Memory B cell (primary cell): ENCODE measurements at regions not wholly inside any gene's neighbourhood (a gene's known extent, or its start where the extent isn't known, plus 50 kb on each side); places are given as distances from the start of the nearest gene placed in this dataset.

ENCODE experiments used
- ATAC-seq: fragments of 150-1000 bp; cut with Tn5 transposase; 2 replicates; pipeline ENCODE4 v1.10.0; 2021; ENCODE audit warnings: low read depth, mild to moderate bottlenecking, moderate library complexity
- DNase-seq, 2 donors: peaks; one replicate each; pipeline ENCODE4 v3.0.0; 2022; ENCODE audit warnings: low spot score in 2 of 2
- H3K27ac Mint-ChIP-seq: one replicate; pipeline ENCODE4 v1.8.0; 2022; ENCODE audit warnings: mild to moderate bottlenecking, moderate library complexity, mixed read lengths
- H3K27me3 Mint-ChIP-seq: one replicate; pipeline ENCODE4 v1.8.0; 2022; ENCODE audit warnings: mixed read lengths
- H3K36me3 Mint-ChIP-seq: one replicate; pipeline ENCODE4 v1.8.0; 2022; ENCODE audit warnings: mild to moderate bottlenecking, mixed read lengths
- H3K4me1 Mint-ChIP-seq: one replicate; pipeline ENCODE4 v1.8.0; 2022; ENCODE audit warnings: mixed read lengths
- H3K4me3 Mint-ChIP-seq: one replicate; pipeline ENCODE4 v1.8.0; 2022; ENCODE audit warnings: mild to moderate bottlenecking, moderate library complexity, mixed read lengths
- H3K9me3 Mint-ChIP-seq: one replicate; pipeline ENCODE4 v1.8.0; 2022; ENCODE audit warnings: mixed read lengths

- DNase-seq = no peak
- Mint-ChIP-seq H3K4me3 (no peak overlapping the region), H3K27ac (no peak overlapping the region)
Observed at GRCh38 chr18:30103881-30104280, 938.7 kb downstream of the DSC3 start.

GRCh38 chr18:30096796-30097195, 945.7 kb downstream of the DSC3 start:
- DNase-seq = no peak
- no peak for ATAC-seq
- H3K36me3 Mint-ChIP-seq = no peaks in the 10 kb centered on the region
- H3K4me1 Mint-ChIP-seq = no peaks in the 10 kb centered on the region
- H3K9me3 Mint-ChIP-seq = peaks cover 2% of the 10 kb centered on the region
- no peaks in the 10 kb centered on the region for H3K27me3 Mint-ChIP-seq
- no peak overlapping the region for H3K27ac Mint-ChIP-seq
- no peak overlapping the region for H3K4me3 Mint-ChIP-seq

More at GRCh38 chr18:30103881-30104280, 938.7 kb downstream of the DSC3 start:
- Mint-ChIP-seq H3K36me3 (no peaks in the 10 kb centered on the region), H3K4me1 (no peaks in the 10 kb centered on the region), H3K9me3 (peaks cover 2% of the 10 kb centered on the region), H3K27me3 (no peaks in the 10 kb centered on the region)
- ATAC-seq = no peak

GRCh38 chr18:30094556-30094955, 948.0 kb downstream of the DSC3 start:
- ATAC-seq = no peak
- no peak for DNase-seq
- no peaks in the 10 kb centered on the region for H3K36me3 Mint-ChIP-seq
- no peak overlapping the region for H3K4me3 Mint-ChIP-seq
- H3K27ac Mint-ChIP-seq = no peak overlapping the region
- no peaks in the 10 kb centered on the region for H3K4me1 Mint-ChIP-seq
- peaks cover 2% of the 10 kb centered on the region for H3K9me3 Mint-ChIP-seq
- no peaks in the 10 kb centered on the region for H3K27me3 Mint-ChIP-seq

GRCh38 chr18:30093376-30093775, 949.2 kb downstream of the DSC3 start:
- Mint-ChIP-seq H3K4me3 (no peak overlapping the region), H3K27me3 (no peaks in the 10 kb centered on the region), H3K9me3 (peaks cover 2% of the 10 kb centered on the region), H3K36me3 (no peaks in the 10 kb centered on the region), H3K4me1 (no peaks in the 10 kb centered on the region), H3K27ac (no peak overlapping the region)
- DNase-seq (no peak), ATAC-seq (no peak)

GRCh38 chr18:30088238-30089015, 954.1 kb downstream of the DSC3 start:
- Mint-ChIP-seq H3K27ac (no peak overlapping the region), H3K36me3 (peaks cover 1% of the 10 kb centered on the region)
- no peak for ATAC-seq

GRCh38 chr18:30086351-30086750, 956.2 kb downstream of the DSC3 start:
- Mint-ChIP-seq H3K4me1 (no peaks in the 10 kb centered on the region), H3K36me3 (peaks cover 1% of the 10 kb centered on the region), H3K9me3 (peaks cover 4% of the 10 kb centered on the region)

More at GRCh38 chr18:30088238-30089015, 954.1 kb downstream of the DSC3 start:
- DNase-seq = no peak
- no peaks in the 10 kb centered on the region for H3K4me1 Mint-ChIP-seq
- peaks cover 4% of the 10 kb centered on the region for H3K9me3 Mint-ChIP-seq
- H3K27me3 Mint-ChIP-seq = no peaks in the 10 kb centered on the region
- H3K4me3 Mint-ChIP-seq = no peak overlapping the region

GRCh38 chr18:30081122-30081521, 961.4 kb downstream of the DSC3 start:
- Mint-ChIP-seq H3K27me3 (no peaks in the 10 kb centered on the region), H3K36me3 (no peaks in the 10 kb centered on the region), H3K4me1 (no peaks in the 10 kb centered on the region), H3K4me3 (no peak overlapping the region), H3K27ac (no peak overlapping the region), H3K9me3 (peaks cover 9% of the 10 kb centered on the region)
- ATAC-seq (no peak), DNase-seq (no peak)

More at GRCh38 chr18:30086351-30086750, 956.2 kb downstream of the DSC3 start:
- H3K27me3 Mint-ChIP-seq = no peaks in the 10 kb centered on the region
- ATAC-seq = no peak
- H3K4me3 Mint-ChIP-seq = no peak overlapping the region
- no peak for DNase-seq
- H3K27ac Mint-ChIP-seq = no peak overlapping the region

- Mint-ChIP-seq H3K9me3 (peaks cover 18% of the 10 kb centered on the region), H3K4me1 (no peaks in the 10 kb centered on the region), H3K27me3 (no peaks in the 10 kb centered on the region), H3K36me3 (no peaks in the 10 kb centered on the region), H3K27ac (no peak overlapping the region), H3K4me3 (no peak overlapping the region)
- no peak for DNase-seq
- ATAC-seq = no peak
Observed at GRCh38 chr18:30072609-30073385, 969.7 kb downstream of the DSC3 start.

GRCh38 chr18:30066288-30066687, 976.3 kb downstream of the DSC3 start:
- no peak overlapping the region for H3K27ac Mint-ChIP-seq
- H3K27me3 Mint-ChIP-seq = no peaks in the 10 kb centered on the region
- no peak for DNase-seq
- no peak for ATAC-seq
- H3K36me3 Mint-ChIP-seq = no peaks in the 10 kb centered on the region
- H3K9me3 Mint-ChIP-seq = peaks cover 9% of the 10 kb centered on the region
- no peak overlapping the region for H3K4me3 Mint-ChIP-seq
- H3K4me1 Mint-ChIP-seq = no peaks in the 10 kb centered on the region

GRCh38 chr18:30057398-30057797, 985.1 kb downstream of the DSC3 start:
- ATAC-seq (no peak), DNase-seq (no peak)
- H3K9me3 Mint-ChIP-seq = peaks cover 7% of the 10 kb centered on the region
- no peaks in the 10 kb centered on the region for H3K27me3 Mint-ChIP-seq
- H3K4me1 Mint-ChIP-seq = no peaks in the 10 kb centered on the region
- H3K4me3 Mint-ChIP-seq = no peak overlapping the region
- H3K27ac Mint-ChIP-seq = no peak overlapping the region
- no peaks in the 10 kb centered on the region for H3K36me3 Mint-ChIP-seq

- Mint-ChIP-seq H3K9me3 (peaks cover 7% of the 10 kb centered on the region), H3K4me3 (no peak overlapping the region), H3K27me3 (no peaks in the 10 kb centered on the region), H3K4me1 (no peaks in the 10 kb centered on the region), H3K27ac (no peak overlapping the region), H3K36me3 (no peaks in the 10 kb centered on the region)
- DNase-seq (no peak), ATAC-seq (no peak)
Observed at GRCh38 chr18:30056528-30056927, 986.0 kb downstream of the DSC3 start.

GRCh38 chr18:30044496-30044895, 998.0 kb downstream of the DSC3 start:
- Mint-ChIP-seq H3K36me3 (no peaks in the 10 kb centered on the region), H3K27me3 (no peaks in the 10 kb centered on the region), H3K4me3 (no peak overlapping the region), H3K9me3 (no peaks in the 10 kb centered on the region), H3K27ac (no peak overlapping the region), H3K4me1 (no peaks in the 10 kb centered on the region)
- no peak for ATAC-seq
- no peak for DNase-seq

- Mint-ChIP-seq H3K4me3 (no peak overlapping the region), H3K36me3 (no peaks in the 10 kb centered on the region), H3K4me1 (no peaks in the 10 kb centered on the region), H3K9me3 (no peaks in the 10 kb centered on the region), H3K27ac (no peak overlapping the region), H3K27me3 (no peaks in the 10 kb centered on the region)
- ATAC-seq (no peak), DNase-seq (no peak)
Observed at GRCh38 chr18:30039201-30039600, 1003.3 kb downstream of the DSC3 start.

GRCh38 chr18:30034818-30035217, 1007.7 kb downstream of the DSC3 start:
- peaks cover 4% of the 10 kb centered on the region for H3K9me3 Mint-ChIP-seq
- H3K27me3 Mint-ChIP-seq = no peaks in the 10 kb centered on the region
- no peaks in the 10 kb centered on the region for H3K4me1 Mint-ChIP-seq
- no peak for DNase-seq
- H3K36me3 Mint-ChIP-seq = no peaks in the 10 kb centered on the region
- H3K27ac Mint-ChIP-seq = no peak overlapping the region
- no peak overlapping the region for H3K4me3 Mint-ChIP-seq
- ATAC-seq = no peak
